ENCODE measurements at regions not wholly inside any gene's neighbourhood (a gene's known extent, or its start where the extent isn't known, plus 50 kb on each side); places are given as distances from the start of the nearest gene placed in this dataset.

GRCh38 chr11:80107415-80107814 is 666.6 kb upstream of the TENM4 start:
- TF ChIP-seq CTCF (IDR thresholded peaks at IDR 0.05) = no peak

GRCh38 chr11:80104191-80104590 is 663.4 kb upstream of the TENM4 start:
- TF ChIP-seq CTCF (IDR thresholded peaks at IDR 0.05) = no peak

- no peak for TF ChIP-seq CTCF (IDR thresholded peaks at IDR 0.05)
Observed at GRCh38 chr11:80103142-80103859, 662.5 kb upstream of the TENM4 start.

GRCh38 chr11:80097146-80097545 is 656.3 kb upstream of the TENM4 start:
- TF ChIP-seq CTCF (IDR thresholded peaks at IDR 0.05) = no peak

- TF ChIP-seq CTCF (IDR thresholded peaks at IDR 0.05) = no peak
Observed at GRCh38 chr11:80096736-80097135, 655.9 kb upstream of the TENM4 start.

GRCh38 chr11:80086496-80087055 is 645.7 kb upstream of the TENM4 start:
- TF ChIP-seq CTCF (IDR thresholded peaks at IDR 0.05) = no peak

- TF ChIP-seq CTCF (IDR thresholded peaks at IDR 0.05) = no peak
Observed at GRCh38 chr11:80085563-80085962, 644.7 kb upstream of the TENM4 start.
